Kidney epithelial cell (primary cell): ENCODE measurements at regions not wholly inside any gene's neighbourhood (a gene's known extent, or its start where the extent isn't known, plus 50 kb on each side); places are given as distances from the start of the nearest gene placed in this dataset.

ENCODE experiments used
- DNase-seq: peaks from one replicate; pipeline ENCODE4 v3.0.0-alpha.2; 2010; ENCODE audit warnings: low read depth
- H3K27me3 ChIP-seq: 2 replicates; pipeline ENCODE4 v1.6.0; 2011; ENCODE audit warnings: low read length; ENCODE audit not compliant: control insufficient read depth, insufficient read depth
- H3K36me3 ChIP-seq: 2 replicates; pipeline ENCODE4 v1.5.1; 2011; ENCODE audit warnings: low read length; ENCODE audit not compliant: control insufficient read depth, insufficient read depth
- H3K4me3 ChIP-seq: 2 replicates; pipeline ENCODE4 v1.5.1; 2011; ENCODE audit warnings: low read depth, mild to moderate bottlenecking, control low read depth, low read length
- CTCF ChIP-seq: IDR thresholded peaks from 2 replicates; pipeline ENCODE4 v1.5.1; 2011; ENCODE audit warnings: mild to moderate bottlenecking, moderate library complexity, low read length, control low read depth, inconsistent platforms; ENCODE audit not compliant: insufficient read depth, poor library complexity, severe bottlenecking

GRCh38 chr9:107064378-107064777 lies 201.4 kb downstream of the ZNF462 start:
- Histone ChIP-seq H3K27me3 (no peaks in the 10 kb centered on the region), H3K4me3 (no peak overlapping the region), H3K36me3 (no peaks in the 10 kb centered on the region)
- no peak for DNase-seq
- TF ChIP-seq CTCF: no peak

GRCh38 chr9:107065549-107065948 lies 202.6 kb downstream of the ZNF462 start:
- no peak for DNase-seq
- Histone ChIP-seq H3K27me3 (no peaks in the 10 kb centered on the region), H3K4me3 (no peak overlapping the region), H3K36me3 (no peaks in the 10 kb centered on the region)
- no peak for TF ChIP-seq CTCF

- Histone ChIP-seq H3K36me3 (no peaks in the 10 kb centered on the region), H3K4me3 (no peak overlapping the region), H3K27me3 (no peaks in the 10 kb centered on the region)
- TF ChIP-seq CTCF: no peak
- DNase-seq: no peak
Measured at GRCh38 chr9:107067739-107068416, 204.9 kb downstream of the ZNF462 start.

GRCh38 chr9:107068581-107068980 lies 205.6 kb downstream of the ZNF462 start:
- Histone ChIP-seq H3K36me3 (no peaks in the 10 kb centered on the region), H3K27me3 (no peaks in the 10 kb centered on the region), H3K4me3 (no peak overlapping the region)
- no peak for TF ChIP-seq CTCF
- no peak for DNase-seq

- no peaks in the 10 kb centered on the region for H3K27me3 ChIP-seq
- no peak for TF ChIP-seq CTCF
- no peaks in the 10 kb centered on the region for H3K36me3 ChIP-seq
- H3K4me3 ChIP-seq: no peak overlapping the region
- no peak for DNase-seq
Measured at GRCh38 chr9:107070586-107070985, 207.6 kb downstream of the ZNF462 start.

- Histone ChIP-seq H3K4me3 (no peak overlapping the region), H3K27me3 (no peaks in the 10 kb centered on the region), H3K36me3 (no peaks in the 10 kb centered on the region)
- DNase-seq: no peak
- no peak for TF ChIP-seq CTCF
Measured at GRCh38 chr9:107078061-107078460, 205.0 kb upstream of the RAD23B start.
